K562 (cell line): ENCODE measurements at regions not wholly inside any gene's neighbourhood (a gene's known extent, or its start where the extent isn't known, plus 50 kb on each side); places are given as distances from the start of the nearest gene placed in this dataset.

ENCODE experiments used
- ATAC-seq: fragments of 200-7000 bp; cut with Tn5 transposase; 3 replicates; pipeline ENCODE4 v1.9.1; 2020; ENCODE audit warnings: moderate library complexity
- BruUV-seq: library from RNA; stranded (reverse); fragments of 400-500 nt; replicated peaks from 2 replicates; lab custom pipeline; 2021; lab: Mats Ljungman, UMichigan
- CTCF ChIA-PET: fragments of 300-600 bp; formaldehyde crosslinking; extraction: SDS; loops from one replicate; lab custom pipeline; 2021; ENCODE audit warnings: low intra/inter-chr PET ratio; lab: Yijun Ruan, JAX
- POLR2A ChIA-PET: fragments of 300-600, 350-650 bp; sonication (Branson Sonifier 250); formaldehyde crosslinking; extraction: SDS; loops from one replicate; lab custom pipeline; 2021; ENCODE audit warnings: antibody characterized with exemption, inconsistent platforms; lab: Yijun Ruan, JAX
- DNase-seq, 4 experiments: peaks; one replicate each; pipeline versions ENCODE4 v3.0.0 to v3.0.0-alpha.2; 2011 to 2018; ENCODE audit warnings: low spot score in 3 of 4, mixed read lengths in 3 of 4; ENCODE audit errors: extremely low read depth in 1 of 4
- FAIRE-seq: peaks from 2 replicates; lab custom pipeline; 2011; peaks lifted over from hg19 to GRCh38; lab: Jason Lieb, UNC
- H2AFZ ChIP-seq: 2 replicates; pipeline ENCODE4 v1.6.0; 2011; ENCODE audit warnings: low read depth, low read length, control low read depth, inconsistent platforms
- H3K27ac ChIP-seq: fragments of 200-600 bp; 3 replicates; pipeline ENCODE4 v1.8.0; 2011; ENCODE audit warnings: low read depth, mild to moderate bottlenecking, control low read depth, inconsistent platforms, low read length, moderate library complexity, mixed read lengths; ENCODE audit errors: extremely low read depth
- H3K27me3 ChIP-seq, 2 experiments: fragments of 300-600 bp in 1 of 2; 2 replicates in 1 of 2; 3 replicates in 1 of 2; pipeline versions ENCODE4 v1.6.0 to v1.8.0; 2011; ENCODE audit warnings: inconsistent platforms in 2 of 2, low read length in 2 of 2, mild to moderate bottlenecking in 1 of 2, mixed read lengths in 1 of 2, moderate library complexity in 1 of 2; ENCODE audit not compliant: control insufficient read depth in 2 of 2, insufficient read depth in 2 of 2
- H3K36me3 ChIP-seq: fragments of 300-600 bp; 3 replicates; pipeline ENCODE4 v1.8.0; 2011; ENCODE audit warnings: mild to moderate bottlenecking, low read length, inconsistent platforms; ENCODE audit not compliant: control insufficient read depth, insufficient read depth
- H3K4me1 ChIP-seq, 2 experiments: fragments of 200-600 bp in 1 of 2; replicated peaks in 1 of 2; 2 replicates in 1 of 2; 3 replicates in 1 of 2; pipeline versions ENCODE4 v1.5.1 to v1.8.0; 2011; ENCODE audit warnings: inconsistent platforms in 2 of 2, low read length in 2 of 2, mild to moderate bottlenecking in 1 of 2, mixed read lengths in 1 of 2, moderate library complexity in 1 of 2; ENCODE audit not compliant: control insufficient read depth in 2 of 2, insufficient read depth in 2 of 2
- H3K4me2 ChIP-seq: 2 replicates; pipeline ENCODE4 v1.6.1; 2011; ENCODE audit warnings: low read length, control low read depth, inconsistent platforms, mixed read lengths; ENCODE audit not compliant: insufficient read depth
- H3K4me3 ChIP-seq: fragments of 200-600 bp; sonication (generic), shearing (Covaris generic); 2 replicates; pipeline ENCODE4 v1.5.1; 2016; ENCODE audit warnings: control low read depth, inconsistent platforms
- H3K79me2 ChIP-seq: fragments of 200-600 bp; 3 replicates; pipeline ENCODE4 v1.8.0; 2011; ENCODE audit warnings: low read length, inconsistent platforms; ENCODE audit not compliant: control insufficient read depth, insufficient read depth
- H3K9ac ChIP-seq, 2 experiments: 2 replicates each; pipeline versions ENCODE4 v1.6.0 to v1.6.1; 2011; ENCODE audit warnings: low read depth in 2 of 2, low read length in 2 of 2, control low read depth in 1 of 2, inconsistent platforms in 1 of 2, mild to moderate bottlenecking in 1 of 2, mixed read lengths in 1 of 2; ENCODE audit not compliant: insufficient read depth in 1 of 2
- H3K9me1 ChIP-seq: one replicate; pipeline ENCODE4 v1.6.0; 2011; ENCODE audit warnings: inconsistent platforms, mild to moderate bottlenecking, low read length, moderate library complexity; ENCODE audit not compliant: control insufficient read depth, insufficient read depth
- H3K9me3 ChIP-seq: replicated peaks from 2 replicates; pipeline ENCODE4 v1.5.1; 2011; ENCODE audit warnings: low read depth, low read length, inconsistent platforms; ENCODE audit not compliant: control insufficient read depth, insufficient read depth
- H4K20me1 ChIP-seq: replicated peaks from 2 replicates; pipeline ENCODE4 v1.6.1; 2011; ENCODE audit warnings: low read length, inconsistent platforms, mixed read lengths; ENCODE audit not compliant: control insufficient read depth, insufficient read depth
- CBFA2T2 ChIP-seq: fragments of 450-650 bp; conservative IDR thresholded peaks from 2 replicates; pipeline ENCODE4 v1.6.1; 2017; ENCODE audit warnings: mild to moderate bottlenecking
- DMBX1 ChIP-seq: fragments of 250-450 bp; sonication (Bioruptor Pico); IDR thresholded peaks from 2 replicates; pipeline ENCODE4 v1.8.0; 2022; ENCODE audit warnings: inconsistent platforms, mild to moderate bottlenecking, moderate library complexity, borderline replicate concordance
- ETV1 ChIP-seq: fragments of 450-650 bp; conservative IDR thresholded peaks from 2 replicates; pipeline ENCODE4 v1.6.1; 2016; ENCODE audit warnings: missing genetic modification characterization, control low read depth, low read depth, missing compliant biosample characterization
- ILK ChIP-seq: fragments of 450-650 bp; IDR thresholded peaks from 2 replicates; pipeline ENCODE4 v1.6.1; 2016; ENCODE audit warnings: missing genetic modification characterization, low read depth, mild to moderate bottlenecking, missing compliant biosample characterization, moderate library complexity, borderline replicate concordance
- NCOR1 ChIP-seq: fragments of 450-650 bp; IDR thresholded peaks from 2 replicates; pipeline ENCODE4 v1.6.1; 2016; ENCODE audit warnings: mild to moderate bottlenecking, moderate library complexity
- NFIC ChIP-seq: fragments of 450-650 bp; IDR thresholded peaks from 2 replicates; pipeline ENCODE4 v1.6.1; 2017; ENCODE audit warnings: mild to moderate bottlenecking, inconsistent platforms
- TAL1 ChIP-seq: fragments of 450-650 bp; IDR thresholded peaks from 2 replicates; pipeline ENCODE4 v1.6.1; 2016; ENCODE audit warnings: mild to moderate bottlenecking
- TEAD4 ChIP-seq, 2 experiments: sonication (generic) in 1 of 2; formaldehyde crosslinking in 1 of 2; IDR thresholded peaks; 2 replicates each; pipeline versions ENCODE4 v1.6.1 to v1.8.0; 2012 to 2022; ENCODE audit warnings: borderline replicate concordance in 1 of 2, inconsistent platforms in 1 of 2, low read length in 1 of 2, mild to moderate bottlenecking in 1 of 2, missing genetic modification reagents in 1 of 2
- USF1 ChIP-seq: sonication (generic); formaldehyde crosslinking; IDR thresholded peaks from 2 replicates; pipeline ENCODE4 v1.9.0; 2022; ENCODE audit warnings: mild to moderate bottlenecking, missing genetic modification reagents
- ZNF318 ChIP-seq, 2 experiments: fragments of 450-650 bp; IDR thresholded peaks; 2 replicates each; pipeline ENCODE4 v1.6.1; 2016; ENCODE audit warnings: mild to moderate bottlenecking in 2 of 2, borderline replicate concordance in 1 of 2, low read depth in 1 of 2, moderate library complexity in 1 of 2
- ZNF395 ChIP-seq: fragments of 200-800 bp; sonication (Bioruptor generic); IDR thresholded peaks from 2 replicates; pipeline ENCODE4 v1.6.1; 2017; ENCODE audit warnings: missing genetic modification characterization, missing compliant biosample characterization
- ZNF589 ChIP-seq: fragments of 200-800 bp; sonication (Bioruptor generic); IDR thresholded peaks from 2 replicates; pipeline ENCODE4 v1.6.1; 2016; ENCODE audit warnings: low read depth, missing genetic modification characterization, missing compliant biosample characterization
- WGBS: fragments of 100-300 bp; shearing (Covaris generic); methylation state at CpG from one replicate; pipeline ENCODE4 v1.1.6; 2016; ENCODE audit warnings: low coverage, mixed read lengths; ENCODE audit not compliant: insufficient coverage; ENCODE audit errors: missing lambda C conversion rate; 5-methylcytosine and 5-hydroxymethylcytosine counted together
- in situ Hi-C: fragments of 300-500 bp; cut with MboI; formaldehyde crosslinking; loops from 4 replicates; pipeline ENCODE4 v1.15.0; 2018; ENCODE audit warnings: inconsistent platforms, mixed read lengths
- intact Hi-C: fragments of 100-400 bp; cut with micrococcal nuclease; formaldehyde crosslinking; loops from 2 replicates; pipeline ENCODE4 v1.14.2; 2022

- Histone ChIP-seq H3K9me3 (no peaks in the 10 kb centered on the region), H3K27me3 (no peaks in the 10 kb centered on the region), H3K9me1 (no peaks in the 10 kb centered on the region), H3K4me2 (no peak overlapping the region), H3K36me3 (no peaks in the 10 kb centered on the region), H3K9ac (no peak overlapping the region), H3K79me2 (no peaks in the 10 kb centered on the region), H2AFZ (no peak overlapping the region), H4K20me1 (no peaks in the 10 kb centered on the region), H3K27ac (no peak overlapping the region), H3K4me1 (no peaks in the 10 kb centered on the region; a peak in 1 of 5 replicates), H3K4me3 (no peak overlapping the region)
- in situ Hi-C loops = no loop called here
- ATAC-seq (peak; percentile 47), FAIRE-seq (no peak), DNase-seq (peak in 2 of 4 experiments; percentile 3 to 76)
- ChIA-PET POLR2A (no interaction called here), CTCF (no interaction called here)
- no TSS peak for BruUV-seq
- 3% methylated on average over 4 of the region's 4 CpGs for WGBS
- intact Hi-C loops = no loop called here
- TF ChIP-seq USF1 (peak; percentile 47; the same call in 1 of the 2 replicates), NFIC (peak; percentile 80), CBFA2T2 (peak; percentile 79), TAL1 (peak; percentile 80), DMBX1 (0 out of 2 replicates have a peak, but pooled peaks have one; percentile 47), TEAD4 (IDR thresholded peaks at IDR 0.05; ENCODE audit: low read length) (peak; percentile 74), TEAD4 (CRISPR knock-in tag; IDR thresholded peaks at IDR 0.05; ENCODE audit: borderline replicate concordance) (no peak), ETV1 (tag) (peak; percentile 29; the same call in 1 of the 2 replicates), ZNF395 (CRISPR knock-in tag) (0 out of 2 replicates have a peak, but pooled peaks have one; percentile 25), NCOR1 (peak; percentile 76), ZNF318 (IDR thresholded peaks at IDR 0.05; ENCODE audit: borderline replicate concordance in 1 of 2, low read depth in 1 of 2) (no peak), ZNF589 (peak; percentile 79; the same call in 1 of the 2 replicates), ILK (tag) (no peak)
Measured at GRCh38 chr4:179750374-179750773, 2308.1 kb upstream of the AGA start.
